CMK (cell line): ENCODE measurements at regions not wholly inside any gene's neighbourhood (a gene's known extent, or its start where the extent isn't known, plus 50 kb on each side); places are given as distances from the start of the nearest gene placed in this dataset.

ENCODE experiments used
- DNase-seq: peaks from one replicate; pipeline ENCODE4 v3.0.0-alpha.2; 2010; ENCODE audit warnings: low read depth

DNA sequence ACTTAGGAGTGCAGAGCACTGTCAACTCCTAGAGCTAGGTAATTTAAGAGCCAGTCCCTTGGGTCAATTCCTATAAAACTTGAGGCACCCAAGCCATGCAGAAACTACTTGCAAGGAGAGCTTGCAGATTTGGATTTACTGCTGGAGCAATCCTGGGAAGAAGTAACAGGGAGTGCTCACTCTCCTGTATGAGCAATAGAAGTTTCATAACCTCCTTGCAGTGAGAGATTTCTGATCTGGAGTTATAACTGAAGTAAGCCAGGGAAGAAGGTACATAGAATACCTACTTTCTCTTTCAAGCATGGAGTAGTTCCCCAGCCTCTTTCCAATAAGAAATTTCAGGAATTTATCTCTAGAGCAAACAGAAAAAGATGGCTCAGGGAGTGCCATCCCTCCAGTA lies 650.1 kb upstream of the USP15 start:
- no peak for DNase-seq

DNA sequence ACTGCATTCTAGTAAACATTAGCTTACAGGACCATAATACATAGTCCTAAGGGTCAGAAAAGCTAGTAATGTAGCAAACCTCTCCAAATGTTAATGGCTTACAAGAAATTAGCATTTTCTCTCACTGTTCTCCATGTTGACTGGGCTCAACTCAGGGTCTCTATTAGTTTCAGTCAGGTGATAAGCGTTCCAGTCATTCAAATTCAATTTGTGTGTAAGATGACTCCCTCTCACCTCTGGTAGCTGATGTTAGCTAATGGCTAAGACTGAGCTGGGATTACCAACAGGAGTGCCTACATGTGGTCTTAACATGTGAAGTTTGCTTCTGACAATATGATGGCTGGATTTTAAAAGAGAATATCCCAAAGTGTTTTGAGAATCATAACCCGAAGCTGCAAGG lies 630.5 kb upstream of the USP15 start:
- no peak for DNase-seq

DNA sequence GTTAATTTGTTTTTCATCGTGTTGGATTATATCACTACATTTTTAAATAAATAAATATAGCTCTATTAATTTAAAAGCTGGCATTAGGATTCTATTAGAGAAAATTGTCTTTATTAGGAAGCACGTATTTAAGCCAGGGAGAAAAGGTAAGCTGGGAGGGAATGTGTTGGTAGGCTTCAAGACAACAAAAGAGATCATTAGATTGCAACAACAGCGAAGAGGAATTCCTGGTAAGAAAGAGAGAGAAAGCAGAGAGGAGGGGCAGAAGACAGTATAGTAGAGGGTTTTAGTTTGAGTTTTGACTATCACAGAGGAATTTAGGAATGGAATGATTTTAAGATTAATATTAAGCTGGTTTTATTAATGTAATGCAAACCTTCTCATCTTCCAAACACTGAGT lies 613.6 kb upstream of the USP15 start:
- DNase-seq = no peak

- no peak for DNase-seq
Observed at GRCh38 chr12:61647566-61647965, 612.6 kb upstream of the USP15 start.

GRCh38 chr12:61652265-61652664 lies 607.9 kb upstream of the USP15 start:
- no peak for DNase-seq

- no peak for DNase-seq
Observed at GRCh38 chr12:61654698-61655097, 605.5 kb upstream of the USP15 start.

GRCh38 chr12:61655241-61655640 lies 605.0 kb upstream of the USP15 start:
- no peak for DNase-seq

DNA sequence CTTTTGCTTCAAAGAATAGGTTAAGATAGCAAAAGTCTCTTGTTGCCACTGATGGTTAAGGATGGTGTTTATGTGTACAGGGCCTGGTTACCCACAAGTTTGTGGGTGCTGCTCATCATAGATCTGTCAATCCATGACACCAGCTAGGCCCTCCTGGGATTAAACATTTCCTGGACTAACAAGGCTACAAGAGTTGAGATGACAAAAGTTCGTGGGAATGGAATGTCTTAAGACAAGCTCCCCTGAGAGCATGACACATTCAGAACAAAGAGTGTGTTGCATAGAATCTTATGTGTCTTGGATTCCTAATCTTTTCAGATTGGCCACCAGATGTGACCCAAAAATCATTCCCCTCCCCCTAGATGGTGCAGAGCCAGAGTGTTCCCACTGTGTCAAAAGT lies 592.5 kb upstream of the USP15 start:
- DNase-seq = no peak

GRCh38 chr12:61676520-61676919 lies 583.7 kb upstream of the USP15 start:
- no peak for DNase-seq

- no peak for DNase-seq
Observed at GRCh38 chr12:61687407-61687806, 572.8 kb upstream of the USP15 start.

GRCh38 chr12:61694214-61694613 lies 566.0 kb upstream of the USP15 start:
- DNase-seq = no peak

GRCh38 chr12:61701471-61701870 lies 558.7 kb upstream of the USP15 start:
- DNase-seq = no peak

- DNase-seq = no peak
Observed at GRCh38 chr12:61706783-61707182, 553.4 kb upstream of the USP15 start.

DNA sequence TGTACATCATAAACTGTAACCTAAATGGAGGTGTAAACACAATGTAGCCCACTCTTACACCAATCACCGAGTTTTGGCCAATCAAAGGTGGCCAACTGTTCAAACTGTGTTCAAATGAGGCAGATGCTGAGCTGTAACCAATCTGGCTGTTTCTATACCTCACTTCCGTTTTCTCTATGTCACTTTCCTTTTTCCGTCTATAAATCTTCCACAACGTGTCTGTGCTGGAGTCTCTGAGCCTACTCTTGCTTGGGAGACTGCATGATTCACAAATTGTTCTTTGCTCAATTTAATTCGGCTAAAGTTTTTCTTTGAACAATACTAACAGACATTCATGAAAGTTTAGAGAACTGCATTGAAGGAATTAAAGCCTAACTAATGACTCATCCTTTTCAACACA lies 547.1 kb upstream of the USP15 start:
- DNase-seq = no peak

- DNase-seq = no peak
Observed at GRCh38 chr12:61717986-61718385, 542.2 kb upstream of the USP15 start.

DNA sequence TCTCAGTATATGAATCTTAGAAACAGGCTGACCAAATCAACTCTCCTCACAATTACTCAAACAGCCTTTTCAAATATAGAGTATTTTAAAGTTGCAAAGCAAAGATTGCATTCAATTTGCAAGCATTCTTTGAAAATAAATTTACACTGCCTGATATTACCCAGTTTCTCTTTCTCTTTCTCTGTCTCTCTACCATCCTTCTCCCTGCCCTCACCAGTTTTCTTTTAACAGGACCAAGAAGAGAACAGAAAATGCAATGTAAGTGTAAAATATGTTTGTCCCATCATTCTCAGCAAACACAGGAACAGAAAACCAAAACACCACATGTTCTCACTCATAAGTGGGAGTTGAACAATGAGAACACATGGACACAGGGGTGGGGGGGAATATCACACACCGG lies 520.3 kb upstream of the USP15 start:
- DNase-seq = no peak

- DNase-seq = no peak
Observed at GRCh38 chr12:61750604-61751003, 509.6 kb upstream of the USP15 start.

GRCh38 chr12:61754214-61754613 lies 506.0 kb upstream of the USP15 start:
- no peak for DNase-seq

GRCh38 chr12:61757831-61758505 lies 502.2 kb upstream of the USP15 start:
- DNase-seq = no peak

DNA sequence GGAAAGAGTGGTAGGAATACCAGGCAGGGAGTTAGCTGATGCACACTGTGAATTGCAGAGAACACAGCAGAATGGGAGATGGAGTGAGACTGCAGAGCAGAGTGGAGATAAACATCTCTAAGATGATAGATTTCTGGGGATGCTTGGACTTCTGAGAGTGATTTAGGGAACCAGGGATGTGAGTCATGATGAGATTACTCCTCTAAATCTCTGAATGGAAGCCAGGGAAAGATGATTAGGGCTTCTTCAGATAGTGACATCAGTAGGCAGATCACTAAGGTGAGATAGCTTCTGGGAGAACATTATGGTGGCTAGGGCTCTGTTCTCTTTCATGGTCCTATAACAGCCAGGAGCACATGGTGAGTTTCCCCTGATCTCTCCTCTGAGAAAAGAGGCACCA lies 501.5 kb upstream of the USP15 start:
- no peak for DNase-seq

- no peak for DNase-seq
Observed at GRCh38 chr12:61765926-61766325, 494.3 kb upstream of the USP15 start.

DNA sequence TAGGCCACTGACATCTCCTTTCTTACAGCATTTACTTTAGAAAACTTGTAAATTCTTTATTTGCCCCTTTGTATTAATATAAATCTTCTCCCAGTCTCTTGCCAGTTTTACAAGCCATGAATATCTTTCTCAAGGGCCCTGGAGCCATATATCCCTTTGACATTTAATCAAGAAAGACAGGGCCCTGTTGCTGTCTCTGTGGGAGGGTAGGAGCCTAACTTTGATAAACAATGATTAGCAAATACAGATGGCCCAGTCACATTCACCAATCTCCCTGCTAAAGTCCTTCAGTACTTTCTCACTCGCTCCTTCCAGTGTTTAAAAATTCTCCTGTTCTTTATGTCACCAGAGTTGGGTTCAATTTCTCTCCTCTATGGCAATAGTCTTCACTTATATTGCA lies 479.8 kb upstream of the USP15 start:
- DNase-seq = no peak

DNA sequence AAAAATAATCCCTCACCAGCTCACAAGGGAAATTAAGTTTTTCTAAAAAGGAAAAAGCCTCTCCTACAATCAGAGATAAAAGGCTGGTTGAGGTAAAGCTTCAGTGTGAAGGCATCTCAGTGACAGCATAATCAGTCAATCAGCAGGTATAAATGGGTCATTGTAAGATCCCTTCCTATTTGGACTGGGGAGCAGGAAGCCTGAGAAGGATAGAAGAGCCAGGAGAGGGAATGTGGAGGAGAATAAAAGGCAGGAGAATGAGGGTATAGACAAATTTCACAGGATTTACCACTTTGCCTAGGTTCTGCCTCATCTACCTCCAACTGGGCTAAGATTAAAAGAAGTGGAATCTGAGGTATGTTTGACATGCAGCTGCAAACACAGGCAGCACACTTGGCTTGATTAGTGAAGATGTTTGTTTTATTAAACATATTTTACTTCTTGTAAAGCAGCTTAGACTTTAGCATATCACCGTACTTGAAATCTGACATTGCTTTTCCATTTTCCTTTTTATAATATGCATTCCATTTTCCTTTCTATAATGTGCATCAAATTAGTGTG lies 479.1 kb upstream of the USP15 start:
- no peak for DNase-seq

- no peak for DNase-seq
Observed at GRCh38 chr12:61796846-61797245, 463.4 kb upstream of the USP15 start.
